CD4-positive, alpha-beta T cell treated with Interleukin-21 for 1 hour (primary cell): ENCODE measurements at regions not wholly inside any gene's neighbourhood (a gene's known extent, or its start where the extent isn't known, plus 50 kb on each side); places are given as distances from the start of the nearest gene placed in this dataset.
"Not testable (repeated sequence)": the region's sequence is repeated elsewhere in the genome, so short reads cannot be mapped to it uniquely, and the experiment has no call there.

Source experiments
- DNase-seq: peaks from one replicate; pipeline ENCODE4 v3.0.0-alpha.2; 2020

- DNase-seq, result no peak
These were observed 513.2 kb downstream of the DIRAS2 start for GRCh38 chr9:90129446-90129845.

GRCh38 chr9:90131568-90131967, 511.1 kb downstream of the DIRAS2 start:
- no peak for DNase-seq

- no peak for DNase-seq
These were observed 509.8 kb downstream of the DIRAS2 start for GRCh38 chr9:90132866-90133265.

- DNase-seq, result no peak
These were observed 504.8 kb downstream of the DIRAS2 start for GRCh38 chr9:90137801-90138200.

- DNase-seq, result no peak
These were observed 502.3 kb downstream of the DIRAS2 start for GRCh38 chr9:90140131-90140818.

- peak; percentile 17 for DNase-seq
These were observed 500.9 kb downstream of the DIRAS2 start for GRCh38 chr9:90141723-90142122.

GRCh38 chr9:90142580-90142979, 500.0 kb downstream of the DIRAS2 start:
- DNase-seq, result peak; percentile 54

GRCh38 chr9:90147426-90147825, 495.2 kb downstream of the DIRAS2 start:
- DNase-seq, result no peak

GRCh38 chr9:90156318-90156717, 486.3 kb downstream of the DIRAS2 start:
- DNase-seq, result no peak

- no peak for DNase-seq
These were observed 480.3 kb downstream of the DIRAS2 start for GRCh38 chr9:90162326-90162725.

GRCh38 chr9:90162819-90163218, 479.8 kb downstream of the DIRAS2 start:
- DNase-seq, result no peak

- DNase-seq, result no peak
These were observed 477.3 kb downstream of the DIRAS2 start for GRCh38 chr9:90165281-90165680.

GRCh38 chr9:90166374-90166773, 476.2 kb downstream of the DIRAS2 start:
- not testable (repeated sequence) for DNase-seq

- DNase-seq, result no peak
These were observed 474.7 kb downstream of the DIRAS2 start for GRCh38 chr9:90167914-90168313.

GRCh38 chr9:90169490-90169889, 473.1 kb downstream of the DIRAS2 start:
- DNase-seq, result no peak

GRCh38 chr9:90173935-90174334, 468.7 kb downstream of the DIRAS2 start:
- DNase-seq, result not testable (repeated sequence)

- not testable (repeated sequence) for DNase-seq
These were observed 468.3 kb downstream of the DIRAS2 start for GRCh38 chr9:90174346-90174745.

- no peak for DNase-seq
These were observed 467.4 kb downstream of the DIRAS2 start for GRCh38 chr9:90175257-90175656.

- DNase-seq, result no peak
These were observed 466.8 kb downstream of the DIRAS2 start for GRCh38 chr9:90175865-90176264.

GRCh38 chr9:90176901-90177300, 465.7 kb downstream of the DIRAS2 start:
- no peak for DNase-seq

- DNase-seq, result no peak
These were observed 462.2 kb downstream of the DIRAS2 start for GRCh38 chr9:90180381-90180780.

GRCh38 chr9:90188656-90189055, 454.0 kb downstream of the DIRAS2 start:
- no peak for DNase-seq

- DNase-seq, result no peak
These were observed 453.3 kb downstream of the DIRAS2 start for GRCh38 chr9:90189306-90189705.

GRCh38 chr9:90192465-90192864, 450.2 kb downstream of the DIRAS2 start:
- DNase-seq, result peak; percentile 57

- DNase-seq, result no peak
These were observed 443.7 kb downstream of the DIRAS2 start for GRCh38 chr9:90198956-90199355.
